ENCODE measurements at regions not wholly inside any gene's neighbourhood (a gene's known extent, or its start where the extent isn't known, plus 50 kb on each side); places are given as distances from the start of the nearest gene placed in this dataset.

DNA sequence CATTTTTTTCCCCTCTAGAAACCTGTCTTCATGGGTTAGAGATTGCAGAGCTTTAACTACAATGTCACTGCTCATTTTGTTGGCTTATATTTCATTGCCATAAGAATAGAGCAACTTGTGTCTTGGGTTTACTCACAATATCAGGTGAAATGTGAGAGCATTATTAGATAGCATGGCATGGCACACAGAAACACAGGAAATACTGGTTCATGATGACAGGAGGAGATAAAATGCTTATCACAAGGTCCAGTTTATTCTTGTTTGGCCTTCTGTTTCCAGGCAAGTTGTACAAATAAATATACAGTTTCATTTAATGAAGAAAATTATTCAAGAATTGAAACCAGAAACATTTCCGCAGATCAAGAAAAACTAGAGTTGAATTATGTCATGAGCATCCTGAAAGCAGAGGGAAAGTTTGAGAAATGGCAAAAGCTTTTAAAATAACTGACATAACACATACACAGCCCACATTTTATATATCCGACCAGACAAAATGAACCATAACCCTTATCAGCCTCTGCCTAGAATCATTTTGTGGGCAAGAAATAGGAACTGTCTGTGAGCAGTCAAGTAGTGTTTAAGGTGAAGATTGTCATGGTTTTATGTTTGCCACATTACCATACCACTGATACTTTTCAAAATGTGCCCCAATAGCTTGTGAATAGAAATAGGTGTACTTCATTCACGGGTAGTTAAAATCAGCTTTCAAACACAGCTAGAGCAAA lies 297.9 kb upstream of the ARGLU1 start:
- TF ChIP-seq, protein P1, sequence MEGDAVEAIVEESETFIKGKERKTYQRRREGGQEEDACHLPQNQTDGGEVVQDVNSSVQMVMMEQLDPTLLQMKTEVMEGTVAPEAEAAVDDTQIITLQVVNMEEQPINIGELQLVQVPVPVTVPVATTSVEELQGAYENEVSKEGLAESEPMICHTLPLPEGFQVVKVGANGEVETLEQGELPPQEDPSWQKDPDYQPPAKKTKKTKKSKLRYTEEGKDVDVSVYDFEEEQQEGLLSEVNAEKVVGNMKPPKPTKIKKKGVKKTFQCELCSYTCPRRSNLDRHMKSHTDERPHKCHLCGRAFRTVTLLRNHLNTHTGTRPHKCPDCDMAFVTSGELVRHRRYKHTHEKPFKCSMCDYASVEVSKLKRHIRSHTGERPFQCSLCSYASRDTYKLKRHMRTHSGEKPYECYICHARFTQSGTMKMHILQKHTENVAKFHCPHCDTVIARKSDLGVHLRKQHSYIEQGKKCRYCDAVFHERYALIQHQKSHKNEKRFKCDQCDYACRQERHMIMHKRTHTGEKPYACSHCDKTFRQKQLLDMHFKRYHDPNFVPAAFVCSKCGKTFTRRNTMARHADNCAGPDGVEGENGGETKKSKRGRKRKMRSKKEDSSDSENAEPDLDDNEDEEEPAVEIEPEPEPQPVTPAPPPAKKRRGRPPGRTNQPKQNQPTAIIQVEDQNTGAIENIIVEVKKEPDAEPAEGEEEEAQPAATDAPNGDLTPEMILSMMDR (conservative IDR thresholded peaks at IDR 0.05; ENCODE audit: control insufficient read depth, insufficient read depth, low read depth, low read length), result no peak

DNA sequence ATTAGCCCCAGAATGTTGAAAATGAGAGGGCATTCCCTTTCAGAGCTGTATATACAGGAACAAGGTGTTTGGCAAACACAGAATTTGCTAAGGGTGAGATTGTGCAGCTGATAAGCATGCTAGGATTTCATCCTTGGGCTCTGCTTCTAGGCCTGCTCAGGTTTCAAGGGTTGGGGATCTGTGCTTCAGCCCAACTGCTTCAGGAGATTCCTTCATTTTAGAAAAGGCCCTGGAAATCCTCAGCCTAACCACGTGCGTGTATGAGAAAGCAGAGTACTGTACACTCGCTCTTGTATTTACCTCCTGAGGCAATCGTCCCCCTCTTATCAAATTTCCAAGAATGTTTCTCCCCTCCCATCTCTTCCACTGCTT lies 291.6 kb upstream of the ARGLU1 start:
- DNase-seq (ENCODE audit: low read depth), result no peak
- TF ChIP-seq, protein P1 (conservative IDR thresholded peaks at IDR 0.05; ENCODE audit: control insufficient read depth, insufficient read depth, low read depth, low read length), result no peak

More for the DNA sequence above, 297.9 kb upstream of the ARGLU1 start:
- DNase-seq (ENCODE audit: low read depth), result no peak
- no peak overlapping the region for H3K4me3 ChIP-seq (ENCODE audit: control insufficient read depth, low read depth, low read length)

DNA sequence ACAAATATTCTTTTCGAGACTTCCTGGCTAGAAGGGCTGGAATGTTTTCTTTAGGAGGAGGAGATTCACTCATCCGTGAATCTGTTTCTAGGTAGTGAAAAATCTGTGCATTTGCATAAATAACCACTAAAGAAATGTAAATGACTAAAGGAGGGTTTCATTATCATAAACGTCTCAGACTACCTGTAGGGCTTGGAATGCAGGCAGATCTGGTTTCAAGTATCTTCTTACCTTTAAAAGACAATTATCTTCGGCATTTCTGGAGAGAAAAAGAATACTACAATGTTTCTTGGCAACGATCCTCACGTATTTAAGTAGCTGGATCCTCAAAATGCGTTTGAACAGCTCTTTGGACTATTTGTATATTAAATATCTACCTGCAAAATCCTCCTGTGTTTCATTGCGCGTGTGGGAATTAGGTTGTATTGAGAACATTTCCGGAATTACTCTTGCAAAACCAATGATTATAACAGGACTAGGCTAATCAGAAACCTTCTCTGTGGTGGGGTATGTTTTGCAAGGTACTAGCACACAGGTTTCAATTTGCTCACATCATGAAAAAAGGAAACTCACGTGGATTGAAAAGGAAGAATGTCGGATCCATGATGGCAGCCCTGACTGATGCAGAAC lies 291.1 kb upstream of the ARGLU1 start:
- H3K4me3 ChIP-seq (ENCODE audit: control insufficient read depth, low read depth, low read length), result no peak overlapping the region
- TF ChIP-seq, protein P1 (conservative IDR thresholded peaks at IDR 0.05; ENCODE audit: control insufficient read depth, insufficient read depth, low read depth, low read length), result no peak

More for the DNA sequence above, 291.6 kb upstream of the ARGLU1 start:
- no peak overlapping the region for H3K4me3 ChIP-seq (ENCODE audit: control insufficient read depth, low read depth, low read length)

DNA sequence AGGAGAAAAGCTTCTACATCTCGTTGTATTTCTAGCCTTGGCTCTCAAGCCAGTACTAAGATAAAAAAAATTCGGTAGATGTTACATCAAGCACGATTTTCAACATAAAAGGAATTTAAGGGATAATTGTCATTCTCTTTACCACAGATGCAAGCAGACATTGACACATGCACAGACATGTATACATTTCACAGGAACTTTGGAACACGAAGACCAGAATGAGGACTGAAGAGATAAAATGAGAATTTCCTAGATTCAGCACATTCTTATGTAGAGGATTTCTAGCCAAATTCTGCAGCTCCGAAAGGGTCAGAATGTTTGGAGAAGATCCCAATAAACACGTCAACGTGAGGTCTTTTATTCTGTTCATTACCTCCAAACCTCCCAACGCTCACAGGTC lies 284.5 kb upstream of the ARGLU1 start:
- DNase-seq (ENCODE audit: low read depth), result no peak
- no peak overlapping the region for H3K4me3 ChIP-seq (ENCODE audit: control insufficient read depth, low read depth, low read length)
- TF ChIP-seq, protein P1 (conservative IDR thresholded peaks at IDR 0.05; ENCODE audit: control insufficient read depth, insufficient read depth, low read depth, low read length), result no peak

More for the DNA sequence above, 291.1 kb upstream of the ARGLU1 start:
- DNase-seq (ENCODE audit: low read depth), result no peak

DNA sequence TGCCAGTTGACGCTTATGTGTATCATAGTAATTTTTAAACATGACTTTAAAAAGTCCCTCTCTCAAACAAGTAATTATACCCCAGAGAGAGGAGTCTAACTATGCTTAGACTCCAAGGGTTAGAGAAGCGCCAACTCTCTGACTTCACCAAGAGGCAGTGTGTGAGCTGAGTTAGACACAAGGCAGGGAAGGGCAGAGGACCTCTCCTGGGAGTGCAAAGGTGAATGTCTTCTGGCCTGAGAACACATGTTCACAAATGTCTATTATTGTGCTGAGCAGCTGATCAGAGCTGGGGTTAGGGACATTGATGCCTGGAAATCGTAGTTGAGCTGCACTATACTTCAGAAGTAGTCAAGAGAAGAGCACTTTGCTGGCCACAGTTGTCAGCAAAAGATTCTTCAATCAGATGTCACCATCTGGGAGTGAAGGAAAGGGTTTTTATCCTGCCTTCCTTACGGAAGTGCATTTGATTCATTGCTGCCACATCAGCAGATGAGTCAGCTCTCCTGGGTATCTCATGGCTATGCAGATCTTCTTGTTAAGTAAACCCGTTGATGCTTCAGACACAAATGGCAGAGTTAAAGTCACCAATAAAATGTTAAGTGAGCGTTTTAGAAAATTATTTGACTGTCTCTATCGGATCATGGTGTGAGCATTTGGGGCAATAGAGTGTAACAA lies 283.2 kb upstream of the ARGLU1 start:
- H3K4me3 ChIP-seq (ENCODE audit: control insufficient read depth, low read depth, low read length), result no peak overlapping the region
- DNase-seq (ENCODE audit: low read depth), result peak; percentile 21
- TF ChIP-seq, protein P1 (conservative IDR thresholded peaks at IDR 0.05; ENCODE audit: control insufficient read depth, insufficient read depth, low read depth, low read length), result no peak

DNA sequence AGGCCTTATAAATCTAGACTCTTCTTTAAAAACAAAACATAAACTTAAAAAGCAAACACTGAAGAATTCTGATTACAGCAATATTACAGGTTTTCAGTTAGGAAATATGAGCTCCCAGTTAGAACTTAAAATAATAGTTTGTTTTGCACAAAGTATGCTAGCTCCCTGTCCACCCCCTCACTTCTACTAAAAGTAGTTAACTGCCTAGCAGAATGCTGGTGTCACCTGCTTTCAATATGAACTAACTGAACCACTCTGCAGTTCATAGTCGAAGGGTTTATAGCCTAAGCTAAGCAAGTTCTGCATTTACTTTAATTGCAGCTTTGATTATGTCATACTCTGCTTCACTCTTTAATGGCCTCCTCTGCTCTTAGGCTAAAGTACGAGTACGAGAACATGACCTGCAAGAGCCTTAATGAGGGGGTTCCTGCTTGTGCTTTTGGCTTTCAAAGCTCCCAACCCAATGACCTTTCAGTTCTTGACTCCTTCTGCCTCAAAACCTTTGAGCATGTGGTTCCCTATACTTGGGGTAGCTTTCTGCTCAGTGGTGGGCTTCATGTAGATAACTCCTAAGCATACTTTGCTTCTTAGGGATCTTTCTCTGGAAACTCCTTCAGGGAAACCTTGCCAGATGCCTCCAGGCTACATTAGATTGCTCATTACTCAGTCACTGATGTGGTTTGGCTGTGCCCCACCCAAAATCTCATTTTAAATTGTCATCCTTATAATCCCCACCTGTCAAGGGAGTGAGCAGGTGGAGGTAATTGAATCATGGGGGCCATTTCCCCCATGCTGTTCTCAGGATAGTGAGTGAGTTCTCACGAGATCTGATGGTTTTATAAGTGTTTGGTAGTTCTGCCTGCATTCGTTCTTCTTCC lies 278.9 kb upstream of the ARGLU1 start:
- no peak for DNase-seq (ENCODE audit: low read depth)

More for the DNA sequence above, 278.9 kb upstream of the ARGLU1 start:
- TF ChIP-seq, protein P1 (conservative IDR thresholded peaks at IDR 0.05; ENCODE audit: control insufficient read depth, insufficient read depth, low read depth, low read length), result no peak
- H3K4me3 ChIP-seq (ENCODE audit: control insufficient read depth, low read depth, low read length), result no peak overlapping the region

Data from fibroblast of mammary gland (primary cell).